Myocyte (in vitro differentiated cells): ENCODE measurements at regions not wholly inside any gene's neighbourhood (a gene's known extent, or its start where the extent isn't known, plus 50 kb on each side); places are given as distances from the start of the nearest gene placed in this dataset.
"Not testable (repeated sequence)": the region's sequence is repeated elsewhere in the genome, so short reads cannot be mapped to it uniquely, and the experiment has no call there.

Source experiments
- DNase-seq: peaks from one replicate; pipeline ENCODE4 v3.0.0-alpha.2; 2012; ENCODE audit warnings: low read depth

- DNase-seq = no peak
Observed at GRCh38 chr2:16373341-16373740, 292.3 kb downstream of the CYRIA start.

- DNase-seq = no peak
Observed at GRCh38 chr2:16371751-16372150, 293.9 kb downstream of the CYRIA start.

GRCh38 chr2:16368951-16369350 is 296.7 kb downstream of the CYRIA start:
- no peak for DNase-seq

GRCh38 chr2:16368328-16368727 is 297.3 kb downstream of the CYRIA start:
- DNase-seq = no peak

GRCh38 chr2:16365366-16365765 is 300.3 kb downstream of the CYRIA start:
- DNase-seq = no peak

GRCh38 chr2:16363581-16363980 is 302.1 kb downstream of the CYRIA start:
- no peak for DNase-seq

- no peak for DNase-seq
Observed at GRCh38 chr2:16362611-16363010, 303.0 kb downstream of the CYRIA start.

GRCh38 chr2:16361261-16361995 is 304.2 kb downstream of the CYRIA start:
- DNase-seq = no peak

- DNase-seq = no peak
Observed at GRCh38 chr2:16359961-16360360, 305.7 kb downstream of the CYRIA start.

GRCh38 chr2:16357188-16357587 is 308.4 kb downstream of the CYRIA start:
- DNase-seq = no peak

GRCh38 chr2:16351541-16351940 is 314.1 kb downstream of the CYRIA start:
- DNase-seq = no peak

- DNase-seq = no peak
Observed at GRCh38 chr2:16351137-16351536, 314.5 kb downstream of the CYRIA start.

GRCh38 chr2:16350211-16350610 is 315.4 kb downstream of the CYRIA start:
- no peak for DNase-seq

- no peak for DNase-seq
Observed at GRCh38 chr2:16349811-16350210, 315.8 kb downstream of the CYRIA start.

GRCh38 chr2:16348821-16349515 is 316.7 kb downstream of the CYRIA start:
- DNase-seq = no peak

GRCh38 chr2:16346671-16347070 is 319.0 kb downstream of the CYRIA start:
- DNase-seq = no peak

GRCh38 chr2:16345231-16345630 is 320.4 kb downstream of the CYRIA start:
- DNase-seq = not testable (repeated sequence)

GRCh38 chr2:16339206-16339605 is 326.4 kb downstream of the CYRIA start:
- DNase-seq = no peak

- DNase-seq = no peak
Observed at GRCh38 chr2:16338026-16338425, 327.6 kb downstream of the CYRIA start.

- no peak for DNase-seq
Observed at GRCh38 chr2:16336916-16337315, 328.7 kb downstream of the CYRIA start.

- no peak for DNase-seq
Observed at GRCh38 chr2:16336491-16336890, 329.1 kb downstream of the CYRIA start.

GRCh38 chr2:16335947-16336346 is 329.7 kb downstream of the CYRIA start:
- DNase-seq = no peak

GRCh38 chr2:16335604-16335930 is 330.1 kb downstream of the CYRIA start:
- no peak for DNase-seq
